GM18870 (cell line): ENCODE measurements at regions not wholly inside any gene's neighbourhood (a gene's known extent, or its start where the extent isn't known, plus 50 kb on each side); places are given as distances from the start of the nearest gene placed in this dataset.

Source experiments
- ATAC-seq: cut with Tn5 transposase; IDR thresholded peaks from one replicate; pipeline ENCODE4 v1.9.1; 2021; ENCODE audit warnings: moderate library complexity; ENCODE audit not compliant: unreplicated experiment

GRCh38 chr1:55957276-55957675, 622.1 kb downstream of the PLPP3 start:
- no peak for ATAC-seq

GRCh38 chr1:55955016-55955621, 624.2 kb downstream of the PLPP3 start:
- no peak for ATAC-seq

GRCh38 chr1:55951291-55951690, 628.1 kb downstream of the PLPP3 start:
- no peak for ATAC-seq

- ATAC-seq, result no peak
These were observed 631.9 kb downstream of the PLPP3 start for GRCh38 chr1:55947446-55947845.

GRCh38 chr1:55943721-55944435, 635.5 kb downstream of the PLPP3 start:
- ATAC-seq, result no peak

GRCh38 chr1:55943012-55943411, 636.4 kb downstream of the PLPP3 start:
- ATAC-seq, result no peak

- ATAC-seq, result no peak
These were observed 639.5 kb downstream of the PLPP3 start for GRCh38 chr1:55939866-55940265.

GRCh38 chr1:55938861-55939260, 640.5 kb downstream of the PLPP3 start:
- ATAC-seq, result no peak

- ATAC-seq, result no peak
These were observed 641.0 kb downstream of the PLPP3 start for GRCh38 chr1:55938376-55938850.

- no peak for ATAC-seq
These were observed 641.5 kb downstream of the PLPP3 start for GRCh38 chr1:55937840-55938375.

- ATAC-seq, result no peak
These were observed 644.1 kb downstream of the PLPP3 start for GRCh38 chr1:55935236-55935635.

- no peak for ATAC-seq
These were observed 647.0 kb downstream of the PLPP3 start for GRCh38 chr1:55932402-55932801.

- no peak for ATAC-seq
These were observed 648.1 kb downstream of the PLPP3 start for GRCh38 chr1:55931081-55931940.

- no peak for ATAC-seq
These were observed 649.7 kb downstream of the PLPP3 start for GRCh38 chr1:55929652-55930051.

GRCh38 chr1:55928576-55928975, 650.8 kb downstream of the PLPP3 start:
- no peak for ATAC-seq

- no peak for ATAC-seq
These were observed 651.6 kb downstream of the PLPP3 start for GRCh38 chr1:55927702-55928290.

- no peak for ATAC-seq
These were observed 652.4 kb downstream of the PLPP3 start for GRCh38 chr1:55926906-55927471.

GRCh38 chr1:55916907-55917306, 662.5 kb downstream of the PLPP3 start:
- no peak for ATAC-seq

- ATAC-seq, result no peak
These were observed 662.9 kb downstream of the PLPP3 start for GRCh38 chr1:55916481-55916880.

GRCh38 chr1:55913565-55913964, 665.8 kb downstream of the PLPP3 start:
- ATAC-seq, result no peak

- ATAC-seq, result no peak
These were observed 666.9 kb downstream of the PLPP3 start for GRCh38 chr1:55912438-55912837.
